Hepatocyte (in vitro differentiated cells): ENCODE measurements at regions not wholly inside any gene's neighbourhood (a gene's known extent, or its start where the extent isn't known, plus 50 kb on each side); places are given as distances from the start of the nearest gene placed in this dataset.

Experiments used
- EZH2 ChIP-seq: fragments of 200-600 bp; sonication (generic); IDR thresholded peaks from 2 replicates; pipeline ENCODE4 v1.6.1; 2016; ENCODE audit warnings: antibody characterized with exemption, mild to moderate bottlenecking, borderline replicate concordance
- EZH2phosphoT487 ChIP-seq: fragments of 200-600 bp; sonication (generic); IDR thresholded peaks from one replicate; pipeline ENCODE4 v1.6.1; 2018; ENCODE audit warnings: antibody characterized with exemption, mild to moderate bottlenecking, low read depth, moderate library complexity; ENCODE audit not compliant: unreplicated experiment, severe bottlenecking

DNA sequence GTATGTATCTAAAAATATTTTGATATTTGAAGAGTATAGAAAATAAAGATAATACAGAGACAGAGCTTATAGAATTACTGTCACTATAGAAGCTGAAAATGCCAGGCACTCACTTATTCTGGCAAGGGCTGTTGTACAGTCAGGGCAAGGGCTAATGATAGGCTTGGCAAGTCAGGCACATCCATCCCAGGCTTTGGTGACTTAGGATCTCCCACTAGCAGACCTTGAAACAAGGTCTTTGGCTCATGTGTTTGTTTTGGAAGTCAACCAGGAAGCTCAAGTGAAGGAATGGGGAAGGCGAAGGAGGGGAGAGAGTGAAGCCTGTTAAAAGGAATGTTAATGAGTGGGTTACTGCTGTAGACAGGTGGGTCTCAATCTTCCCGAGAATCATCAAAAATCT is 199.1 kb upstream of the SUCLG2 start:
- TF ChIP-seq EZH2phosphoT487 (no peak), EZH2 (no peak)
